Esophagus squamous epithelium (tissue), 4 donors: ENCODE measurements at regions not wholly inside any gene's neighbourhood (a gene's known extent, or its start where the extent isn't known, plus 50 kb on each side); places are given as distances from the start of the nearest gene placed in this dataset.

Experiments used
- CTCF ChIP-seq, 6 experiments: fragments of 450-650 bp in 4 of 6; fragments of 200-600 bp in 2 of 6; sonication (generic) in 2 of 6; IDR thresholded peaks; one replicate each; pipeline ENCODE4 v1.5.1; 2016 to 2019; ENCODE audit warnings: antibody characterized with exemption in 6 of 6, mild to moderate bottlenecking in 4 of 6, moderate library complexity in 4 of 6
- POLR2A ChIP-seq, 4 donors: fragments of 450-650 bp; IDR thresholded peaks; one replicate each; pipeline ENCODE4 v1.6.1; 2017; ENCODE audit warnings: antibody characterized with exemption in 4 of 4, mild to moderate bottlenecking in 4 of 4, moderate library complexity in 3 of 4

- TF ChIP-seq CTCF (IDR thresholded peaks at IDR 0.05): no peak
- TF ChIP-seq POLR2A (IDR thresholded peaks at IDR 0.05): no peak
These were observed 244.5 kb upstream of the MME start for GRCh38 chr3:154835639-154836038.
